ENCODE measurements at regions not wholly inside any gene's neighbourhood (a gene's known extent, or its start where the extent isn't known, plus 50 kb on each side); places are given as distances from the start of the nearest gene placed in this dataset.
"Not testable (repeated sequence)": the region's sequence is repeated elsewhere in the genome, so short reads cannot be mapped to it uniquely, and the experiment has no call there.

- Mint-ChIP-seq H3K36me3 (ENCODE audit: low read depth) (no peaks in the 10 kb centered on the region), H3K27ac (no peak overlapping the region), H3K9me3 (peaks cover 6% of the 10 kb centered on the region), H3K27me3 (ENCODE audit: low read depth) (no peaks in the 10 kb centered on the region), H3K4me1 (ENCODE audit: low read depth) (no peaks in the 10 kb centered on the region), H3K4me3 (ENCODE audit: low read depth) (no peak overlapping the region)
- no peak for DNase-seq (ENCODE audit: low spot score)
- intact Hi-C loops (cut with micrococcal nuclease): no loop called here
These were observed 103.1 kb downstream of the VGLL3 start for GRCh38 chr3:86887876-86888275.

DNA sequence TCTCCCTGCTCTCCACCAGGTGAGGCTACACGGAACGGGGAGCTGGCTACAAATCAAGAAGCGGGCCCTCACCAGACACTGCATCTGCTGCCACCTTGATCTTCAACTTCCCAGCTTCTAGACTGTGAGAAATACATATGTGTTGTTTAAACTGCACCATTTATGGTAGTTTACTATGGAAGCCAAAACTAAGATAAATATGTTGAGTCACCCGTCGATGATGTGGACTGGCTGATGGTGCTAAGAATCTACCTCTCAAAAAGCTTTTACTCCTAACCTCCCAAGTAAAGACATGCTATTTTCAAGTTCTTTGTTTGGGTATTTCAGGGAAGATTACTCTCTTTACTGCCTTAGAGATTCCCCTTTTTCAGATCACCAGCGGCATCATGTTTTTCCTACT, 110.9 kb downstream of the VGLL3 start:
- Mint-ChIP-seq H3K9me3 (peaks cover 6% of the 10 kb centered on the region), H3K4me3 (ENCODE audit: low read depth) (no peak overlapping the region), H3K4me1 (ENCODE audit: low read depth) (no peaks in the 10 kb centered on the region), H3K27ac (no peak overlapping the region), H3K36me3 (ENCODE audit: low read depth) (no peaks in the 10 kb centered on the region), H3K27me3 (ENCODE audit: low read depth) (no peaks in the 10 kb centered on the region)
- DNase-seq (ENCODE audit: low spot score): no peak
- intact Hi-C loops (cut with micrococcal nuclease): no loop called here

GRCh38 chr3:86876504-86877181, 114.3 kb downstream of the VGLL3 start:
- H3K4me3 Mint-ChIP-seq (ENCODE audit: low read depth); intact Hi-C loops (cut with micrococcal nuclease); H3K27ac Mint-ChIP-seq; DNase-seq (ENCODE audit: low spot score); H3K4me1 Mint-ChIP-seq (ENCODE audit: low read depth); H3K27me3 Mint-ChIP-seq (ENCODE audit: low read depth); H3K36me3 Mint-ChIP-seq (ENCODE audit: low read depth): not testable (repeated sequence)
- peaks cover 17% of the 10 kb centered on the region for H3K9me3 Mint-ChIP-seq

DNA sequence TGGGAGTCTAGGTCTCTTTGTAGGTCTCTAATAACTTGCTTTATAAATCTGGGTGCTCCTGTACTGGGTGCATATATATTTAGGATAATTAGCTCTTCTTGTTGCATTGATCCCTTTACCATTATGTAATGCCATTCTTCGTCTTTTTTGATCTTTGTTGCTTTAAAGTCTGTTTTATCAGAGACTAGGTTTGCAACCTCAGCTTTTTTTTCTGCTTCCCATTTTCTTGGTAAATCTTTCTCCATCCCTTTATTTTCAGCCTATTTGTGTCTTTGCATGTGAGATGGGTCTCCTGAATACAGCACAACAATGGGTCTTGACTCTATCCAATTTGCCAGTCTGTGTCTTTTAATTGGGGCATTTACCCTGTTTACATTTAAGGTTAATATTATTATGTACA, 116.2 kb downstream of the VGLL3 start:
- H3K4me3 Mint-ChIP-seq (ENCODE audit: low read depth); H3K4me1 Mint-ChIP-seq (ENCODE audit: low read depth): not testable (repeated sequence)

GRCh38 chr3:86869566-86869965, 121.4 kb downstream of the VGLL3 start:
- H3K9me3 Mint-ChIP-seq: peaks cover 22% of the 10 kb centered on the region
- no peak overlapping the region for H3K4me3 Mint-ChIP-seq (ENCODE audit: low read depth)
- no peak for DNase-seq (ENCODE audit: low spot score)
- intact Hi-C loops (cut with micrococcal nuclease): no loop called here
- H3K27me3 Mint-ChIP-seq (ENCODE audit: low read depth): no peaks in the 10 kb centered on the region
- no peak overlapping the region for H3K27ac Mint-ChIP-seq
- no peaks in the 10 kb centered on the region for H3K36me3 Mint-ChIP-seq (ENCODE audit: low read depth)
- H3K4me1 Mint-ChIP-seq (ENCODE audit: low read depth): no peaks in the 10 kb centered on the region

More for the DNA sequence above, 116.2 kb downstream of the VGLL3 start:
- intact Hi-C loops (cut with micrococcal nuclease); H3K36me3 Mint-ChIP-seq (ENCODE audit: low read depth); DNase-seq (ENCODE audit: low spot score); H3K27me3 Mint-ChIP-seq (ENCODE audit: low read depth); H3K27ac Mint-ChIP-seq: not testable (repeated sequence)
- peaks cover 17% of the 10 kb centered on the region for H3K9me3 Mint-ChIP-seq

GRCh38 chr3:86867982-86868381, 123.0 kb downstream of the VGLL3 start:
- intact Hi-C loops (cut with micrococcal nuclease): no loop called here
- H3K27me3 Mint-ChIP-seq (ENCODE audit: low read depth): no peaks in the 10 kb centered on the region
- peaks cover 7% of the 10 kb centered on the region for H3K9me3 Mint-ChIP-seq
- H3K4me3 Mint-ChIP-seq (ENCODE audit: low read depth): no peak overlapping the region
- DNase-seq (ENCODE audit: low spot score): no peak
- no peak overlapping the region for H3K27ac Mint-ChIP-seq
- H3K4me1 Mint-ChIP-seq (ENCODE audit: low read depth): no peaks in the 10 kb centered on the region
- H3K36me3 Mint-ChIP-seq (ENCODE audit: low read depth): no peaks in the 10 kb centered on the region

DNA sequence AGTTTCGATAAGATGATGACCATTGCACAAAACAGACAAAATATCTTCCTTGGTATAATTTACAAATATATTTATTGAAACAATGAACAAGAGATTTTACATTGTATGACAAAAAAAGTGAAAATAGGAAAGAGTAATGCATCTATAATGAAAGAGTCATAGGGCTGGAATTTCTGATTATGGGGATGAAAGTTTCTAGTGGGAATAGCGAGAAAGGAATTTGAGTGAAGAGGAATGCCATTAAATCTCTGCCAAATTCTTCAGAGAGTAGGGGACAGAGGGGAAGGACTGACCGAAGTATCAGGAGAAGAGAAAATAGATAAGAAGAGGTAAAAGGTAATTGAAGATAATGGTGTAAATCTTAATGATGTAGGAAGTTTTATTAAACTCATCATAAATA, 125.4 kb downstream of the VGLL3 start:
- H3K4me1 Mint-ChIP-seq (ENCODE audit: low read depth): no peaks in the 10 kb centered on the region
- peaks cover 10% of the 10 kb centered on the region for H3K9me3 Mint-ChIP-seq
- intact Hi-C loops (cut with micrococcal nuclease): no loop called here
- no peak overlapping the region for H3K4me3 Mint-ChIP-seq (ENCODE audit: low read depth)
- H3K27ac Mint-ChIP-seq: no peak overlapping the region
- no peaks in the 10 kb centered on the region for H3K36me3 Mint-ChIP-seq (ENCODE audit: low read depth)
- DNase-seq (ENCODE audit: low spot score): no peak
- no peaks in the 10 kb centered on the region for H3K27me3 Mint-ChIP-seq (ENCODE audit: low read depth)

DNA sequence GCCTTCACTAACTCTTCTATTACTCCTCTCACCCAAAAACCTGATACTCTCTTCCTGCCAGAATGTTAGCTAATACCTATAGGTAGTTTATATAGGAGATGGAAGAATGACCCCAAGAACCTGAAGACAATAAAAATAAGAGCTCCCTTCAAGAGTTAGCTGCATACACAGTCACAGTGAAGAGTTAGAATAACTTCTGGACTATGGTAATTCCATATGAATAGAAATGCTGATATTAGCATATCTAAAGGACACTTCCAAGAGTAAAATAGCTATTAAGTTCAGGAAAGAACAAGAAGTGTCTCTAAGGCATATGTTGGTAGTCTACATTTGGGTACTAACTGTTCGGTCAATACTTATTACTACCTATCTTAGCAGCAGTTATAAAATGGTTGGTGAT, 134.2 kb downstream of the VGLL3 start:
- intact Hi-C loops (cut with micrococcal nuclease): no loop called here
- DNase-seq (ENCODE audit: low spot score): no peak

GRCh38 chr3:86849991-86850390, 141.0 kb downstream of the VGLL3 start:
- Mint-ChIP-seq H3K27me3 (ENCODE audit: low read depth) (no peaks in the 10 kb centered on the region), H3K27ac (no peak overlapping the region), H3K9me3 (no peaks in the 10 kb centered on the region), H3K4me3 (ENCODE audit: low read depth) (no peak overlapping the region), H3K4me1 (ENCODE audit: low read depth) (no peaks in the 10 kb centered on the region), H3K36me3 (ENCODE audit: low read depth) (no peaks in the 10 kb centered on the region)
- intact Hi-C loops (cut with micrococcal nuclease): no loop called here
- no peak for DNase-seq (ENCODE audit: low spot score)

More for the DNA sequence above, 134.2 kb downstream of the VGLL3 start:
- H3K36me3 Mint-ChIP-seq (ENCODE audit: low read depth): no peaks in the 10 kb centered on the region
- no peaks in the 10 kb centered on the region for H3K27me3 Mint-ChIP-seq (ENCODE audit: low read depth)
- no peak overlapping the region for H3K4me3 Mint-ChIP-seq (ENCODE audit: low read depth)
- no peaks in the 10 kb centered on the region for H3K9me3 Mint-ChIP-seq
- no peak overlapping the region for H3K27ac Mint-ChIP-seq
- no peaks in the 10 kb centered on the region for H3K4me1 Mint-ChIP-seq (ENCODE audit: low read depth)

DNA sequence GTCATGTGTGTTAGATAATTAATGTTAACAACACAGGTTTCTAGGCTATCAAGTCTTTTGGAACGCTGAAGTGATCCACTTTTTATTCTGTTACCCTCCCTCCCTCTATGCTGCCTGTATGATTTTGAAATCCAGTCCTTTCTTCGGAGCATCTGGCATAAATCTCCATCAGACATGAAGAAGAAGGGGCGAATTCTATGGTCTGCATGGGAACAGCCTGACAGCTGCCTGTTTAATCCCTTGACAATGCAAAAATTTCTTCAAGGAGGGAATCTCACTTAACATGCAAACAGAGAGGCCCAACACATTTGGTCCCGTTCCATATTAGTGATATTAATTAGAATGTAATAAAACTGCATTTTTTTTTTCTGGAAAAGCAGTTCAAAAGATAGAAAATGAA, 145.2 kb downstream of the VGLL3 start:
- Mint-ChIP-seq H3K4me1 (ENCODE audit: low read depth) (no peaks in the 10 kb centered on the region), H3K27me3 (ENCODE audit: low read depth) (no peaks in the 10 kb centered on the region), H3K36me3 (ENCODE audit: low read depth) (no peaks in the 10 kb centered on the region), H3K4me3 (ENCODE audit: low read depth) (no peak overlapping the region), H3K9me3 (no peaks in the 10 kb centered on the region), H3K27ac (no peak overlapping the region)
- DNase-seq (ENCODE audit: low spot score): no peak
- intact Hi-C loops (cut with micrococcal nuclease): no loop called here

- Mint-ChIP-seq H3K4me1 (ENCODE audit: low read depth) (no peaks in the 10 kb centered on the region), H3K36me3 (ENCODE audit: low read depth) (no peaks in the 10 kb centered on the region), H3K27ac (no peak overlapping the region), H3K27me3 (ENCODE audit: low read depth) (no peaks in the 10 kb centered on the region), H3K9me3 (no peaks in the 10 kb centered on the region), H3K4me3 (ENCODE audit: low read depth) (no peak overlapping the region)
- no peak for DNase-seq (ENCODE audit: low spot score)
- intact Hi-C loops (cut with micrococcal nuclease): no loop called here
These were observed 152.0 kb downstream of the VGLL3 start for GRCh38 chr3:86838927-86839326.

- no peaks in the 10 kb centered on the region for H3K9me3 Mint-ChIP-seq
- H3K4me1 Mint-ChIP-seq (ENCODE audit: low read depth): no peaks in the 10 kb centered on the region
- DNase-seq (ENCODE audit: low spot score): no peak
- H3K27me3 Mint-ChIP-seq (ENCODE audit: low read depth): no peaks in the 10 kb centered on the region
- no peak overlapping the region for H3K27ac Mint-ChIP-seq
- intact Hi-C loops (cut with micrococcal nuclease): no loop called here
- no peaks in the 10 kb centered on the region for H3K36me3 Mint-ChIP-seq (ENCODE audit: low read depth)
- no peak overlapping the region for H3K4me3 Mint-ChIP-seq (ENCODE audit: low read depth)
These were observed 153.1 kb downstream of the VGLL3 start for GRCh38 chr3:86837871-86838270.

DNA sequence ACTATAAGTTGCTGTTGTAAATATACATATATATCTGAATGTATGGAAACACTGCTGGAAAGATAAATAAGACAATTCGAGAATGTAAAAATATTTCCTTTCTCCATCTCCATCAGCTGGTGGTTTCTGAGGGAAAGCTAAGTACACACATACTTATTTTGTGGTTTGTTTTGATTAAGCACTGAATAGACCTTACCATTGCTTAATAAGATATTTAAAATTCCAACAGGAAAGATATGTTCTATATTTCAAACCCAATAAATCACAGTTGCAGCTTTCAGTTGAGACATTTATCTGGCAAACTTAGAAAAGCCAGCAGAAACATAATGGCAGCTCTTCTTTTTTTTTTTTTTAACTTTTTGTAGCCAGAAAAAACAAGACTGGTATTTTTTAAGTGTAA, 160.4 kb downstream of the VGLL3 start:
- intact Hi-C loops (cut with micrococcal nuclease): no loop called here
- DNase-seq (ENCODE audit: low spot score): no peak
- no peak overlapping the region for H3K27ac Mint-ChIP-seq
- no peaks in the 10 kb centered on the region for H3K36me3 Mint-ChIP-seq (ENCODE audit: low read depth)
- H3K4me1 Mint-ChIP-seq (ENCODE audit: low read depth): no peaks in the 10 kb centered on the region
- H3K4me3 Mint-ChIP-seq (ENCODE audit: low read depth): no peak overlapping the region
- H3K27me3 Mint-ChIP-seq (ENCODE audit: low read depth): no peaks in the 10 kb centered on the region
- peaks cover 3% of the 10 kb centered on the region for H3K9me3 Mint-ChIP-seq

DNA sequence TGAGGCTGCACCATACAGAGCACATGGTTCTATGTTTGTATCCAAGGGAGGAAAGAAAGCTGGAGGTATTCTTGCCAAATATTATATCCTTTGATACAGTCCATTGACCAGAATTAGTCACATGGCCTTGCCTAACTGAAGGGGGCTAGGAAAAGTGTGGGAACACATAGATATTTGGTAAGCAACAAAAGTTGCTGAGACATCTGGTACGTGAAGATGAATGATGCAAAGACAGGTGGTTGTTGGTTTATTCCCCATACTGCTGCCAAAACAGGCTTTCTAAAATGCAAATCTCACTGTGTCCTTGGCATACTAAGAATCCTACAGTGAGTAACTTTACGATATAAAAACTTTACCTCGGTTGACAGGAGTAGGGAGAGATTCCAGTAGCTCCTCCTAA, 162.2 kb downstream of the VGLL3 start:
- H3K27me3 Mint-ChIP-seq (ENCODE audit: low read depth): no peaks in the 10 kb centered on the region
- intact Hi-C loops (cut with micrococcal nuclease): no loop called here
- H3K4me1 Mint-ChIP-seq (ENCODE audit: low read depth): no peaks in the 10 kb centered on the region
- H3K4me3 Mint-ChIP-seq (ENCODE audit: low read depth): no peak overlapping the region
- H3K36me3 Mint-ChIP-seq (ENCODE audit: low read depth): no peaks in the 10 kb centered on the region
- peaks cover 3% of the 10 kb centered on the region for H3K9me3 Mint-ChIP-seq
- H3K27ac Mint-ChIP-seq: no peak overlapping the region
- DNase-seq (ENCODE audit: low spot score): no peak

All from activated T-helper 2 cell treated with anti-CD3 and anti-CD28 coated beads, Interferon-gamma antibody, Interleukin-2, Interleukin-4, amounts not matched to agents 10 μg/mL and 5 μg/mL and 100 μg/mL, durations not matched to agents 14 hours and 24 hours and 36 hours (primary cell).